Thoracic aorta (tissue), 2 donors: ENCODE measurements at regions not wholly inside any gene's neighbourhood (a gene's known extent, or its start where the extent isn't known, plus 50 kb on each side); places are given as distances from the start of the nearest gene placed in this dataset.
"Not testable (repeated sequence)": the region's sequence is repeated elsewhere in the genome, so short reads cannot be mapped to it uniquely, and the experiment has no call there.

Experiments used
- ATAC-seq: fragments of 150-250 bp; one replicate; pipeline ENCODE4 v1.8.0; 2017; ENCODE audit warnings: low read depth; ENCODE audit not compliant: insufficient number of reproducible peaks, low FRiP score
- DNase-seq: peaks from one replicate; pipeline ENCODE4 v3.0.0-alpha.2; 2020; ENCODE audit warnings: low spot score
- H3K27ac ChIP-seq, 2 donors: fragments of 200-600 bp; sonication (generic); 1 replicate in 1 of 2; 2 replicates in 1 of 2; pipeline ENCODE4 v1.5.1; 2016; ENCODE audit warnings: mild to moderate bottlenecking in 2 of 2, moderate library complexity in 2 of 2
- H3K27me3 ChIP-seq: fragments of 200-600 bp; sonication (generic); replicated peaks from 2 replicates; pipeline ENCODE4 v1.6.0; 2016; ENCODE audit warnings: mild to moderate bottlenecking; ENCODE audit not compliant: insufficient read depth
- H3K36me3 ChIP-seq: fragments of 200-600 bp; sonication (generic); one replicate; pipeline ENCODE4 v1.5.1; 2016
- H3K4me1 ChIP-seq, 2 donors: fragments of 200-600 bp; sonication (generic); 1 replicate in 1 of 2; 2 replicates in 1 of 2; pipeline versions ENCODE4 v1.5.1 to v1.6.0; 2016; ENCODE audit warnings: low read depth in 2 of 2, mild to moderate bottlenecking in 1 of 2; ENCODE audit not compliant: control insufficient read depth in 1 of 2
- H3K4me3 ChIP-seq: fragments of 200-600 bp; sonication (generic); 2 replicates; pipeline ENCODE4 v1.5.1; 2016; ENCODE audit warnings: mild to moderate bottlenecking
- H3K9me3 ChIP-seq: fragments of 200-600 bp; sonication (generic); 2 replicates; pipeline ENCODE4 v1.5.1; 2016
- CTCF ChIP-seq: fragments of 200-600 bp; sonication (generic); IDR thresholded peaks from one replicate; pipeline ENCODE4 v1.5.1; 2019; ENCODE audit warnings: antibody characterized with exemption

GRCh38 chr3:134721214-134721613 is 70.4 kb upstream of the KY start:
- no peak for DNase-seq
- TF ChIP-seq CTCF, result no peak
- H3K4me1 ChIP-seq, result no peaks in the 10 kb centered on the region

DNA sequence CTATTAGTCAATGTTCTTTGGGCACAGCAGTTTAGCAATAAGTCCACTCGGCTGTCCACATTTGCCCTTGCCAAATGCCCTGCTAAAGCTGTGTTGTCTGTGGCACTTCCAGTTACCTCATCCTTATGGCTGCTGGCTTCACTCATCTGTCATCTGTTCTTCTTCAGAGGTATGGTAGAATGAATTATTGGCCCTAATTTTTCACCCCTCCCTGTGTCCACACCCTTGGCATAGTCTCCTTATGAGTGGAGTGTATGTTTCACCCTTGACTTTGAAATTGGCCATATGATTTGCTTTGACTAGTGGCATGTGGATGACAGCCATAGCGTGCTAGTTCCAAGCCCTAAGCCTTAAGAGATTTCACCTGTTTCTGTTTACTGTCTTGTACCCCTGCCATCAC is 72.1 kb upstream of the EPHB1 start:
- TF ChIP-seq CTCF, result no peak
- Histone ChIP-seq H3K27me3 (no peaks in the 10 kb centered on the region), H3K4me3 (no peak overlapping the region), H3K27ac (no peak overlapping the region), H3K9me3 (no peaks in the 10 kb centered on the region), H3K4me1 (no peaks in the 10 kb centered on the region), H3K36me3 (no peaks in the 10 kb centered on the region)
- ATAC-seq (no peak), DNase-seq (no peak)

More at GRCh38 chr3:134721214-134721613, 70.4 kb upstream of the KY start:
- H3K36me3 ChIP-seq, result no peaks in the 10 kb centered on the region
- no peak for ATAC-seq
- no peaks in the 10 kb centered on the region for H3K27me3 ChIP-seq
- H3K4me3 ChIP-seq, result no peak overlapping the region
- H3K27ac ChIP-seq, result no peak overlapping the region
- no peaks in the 10 kb centered on the region for H3K9me3 ChIP-seq

- no peaks in the 10 kb centered on the region for H3K4me1 ChIP-seq
- H3K9me3 ChIP-seq, result no peaks in the 10 kb centered on the region
- DNase-seq, result no peak
- no peak for ATAC-seq
- H3K4me3 ChIP-seq, result no peak overlapping the region
- no peak overlapping the region for H3K27ac ChIP-seq
- TF ChIP-seq CTCF, result no peak
- no peaks in the 10 kb centered on the region for H3K27me3 ChIP-seq
- no peaks in the 10 kb centered on the region for H3K36me3 ChIP-seq
These were observed 65.4 kb upstream of the EPHB1 start for GRCh38 chr3:134729649-134730048.

- Histone ChIP-seq H3K27ac (no peak overlapping the region), H3K36me3 (no peaks in the 10 kb centered on the region), H3K4me1 (no peaks in the 10 kb centered on the region), H3K4me3 (no peak overlapping the region), H3K27me3 (no peaks in the 10 kb centered on the region), H3K9me3 (no peaks in the 10 kb centered on the region)
- no peak for ATAC-seq
- no peak for DNase-seq
- no peak for TF ChIP-seq CTCF
These were observed 57.5 kb upstream of the EPHB1 start for GRCh38 chr3:134737516-134737915.

GRCh38 chr3:134740077-134740476 is 55.0 kb upstream of the EPHB1 start:
- not testable (repeated sequence) for H3K9me3 ChIP-seq, ATAC-seq, H3K27ac ChIP-seq, H3K36me3 ChIP-seq, H3K4me3 ChIP-seq, H3K27me3 ChIP-seq, H3K4me1 ChIP-seq, DNase-seq

DNA sequence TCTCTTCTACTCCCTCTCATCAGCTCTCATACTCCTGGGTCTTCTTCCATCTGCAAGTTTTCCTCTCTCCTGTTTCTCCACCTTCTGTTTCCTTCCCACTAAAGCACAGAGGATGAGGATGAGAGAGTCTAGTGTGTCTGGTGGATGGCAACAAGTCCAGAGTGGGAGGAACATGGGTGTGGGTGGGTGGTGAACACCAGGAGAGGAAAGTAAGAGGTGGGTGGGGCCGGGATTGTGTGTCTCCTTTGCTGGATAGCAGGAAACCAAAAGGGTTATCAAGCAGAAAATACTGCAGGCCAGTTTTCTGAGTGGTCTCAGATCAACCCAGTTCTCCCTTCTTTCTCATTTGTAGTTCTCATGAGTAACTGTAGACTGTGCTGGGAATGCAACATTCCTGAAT is 52.9 kb upstream of the EPHB1 start:
- no peak for TF ChIP-seq CTCF
- no peak for DNase-seq
- H3K4me1 ChIP-seq, result no peaks in the 10 kb centered on the region

More for the DNA sequence above, 52.9 kb upstream of the EPHB1 start:
- Histone ChIP-seq H3K36me3 (no peaks in the 10 kb centered on the region), H3K27me3 (no peaks in the 10 kb centered on the region), H3K27ac (no peak overlapping the region), H3K9me3 (no peaks in the 10 kb centered on the region), H3K4me3 (no peak overlapping the region)
- ATAC-seq, result no peak
